GM21515 (cell line): ENCODE measurements at regions not wholly inside any gene's neighbourhood (a gene's known extent, or its start where the extent isn't known, plus 50 kb on each side); places are given as distances from the start of the nearest gene placed in this dataset.

Experiments used
- ATAC-seq: cut with Tn5 transposase; IDR thresholded peaks from one replicate; pipeline ENCODE4 v1.9.1; 2021; ENCODE audit not compliant: unreplicated experiment

DNA sequence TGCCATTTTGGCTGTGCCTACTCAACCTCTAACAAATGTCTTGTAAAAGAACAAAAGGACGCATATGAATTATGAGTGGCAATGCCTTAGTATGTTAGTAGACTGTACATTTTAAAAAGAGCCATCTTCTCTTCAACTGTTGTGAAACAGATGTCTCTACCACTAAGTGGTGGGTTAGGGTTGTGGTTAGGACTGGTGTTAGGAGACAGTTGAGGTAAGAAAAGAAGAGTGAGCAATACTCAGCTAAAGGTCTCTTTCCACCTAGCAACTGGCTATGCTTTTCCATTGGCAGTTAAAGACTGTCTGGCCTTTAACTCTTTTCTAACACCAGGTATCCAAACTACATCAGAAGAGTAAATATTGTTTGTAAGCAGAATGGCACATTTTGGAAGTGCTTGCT, 221.7 kb upstream of the TBC1D5 start:
- no peak for ATAC-seq

DNA sequence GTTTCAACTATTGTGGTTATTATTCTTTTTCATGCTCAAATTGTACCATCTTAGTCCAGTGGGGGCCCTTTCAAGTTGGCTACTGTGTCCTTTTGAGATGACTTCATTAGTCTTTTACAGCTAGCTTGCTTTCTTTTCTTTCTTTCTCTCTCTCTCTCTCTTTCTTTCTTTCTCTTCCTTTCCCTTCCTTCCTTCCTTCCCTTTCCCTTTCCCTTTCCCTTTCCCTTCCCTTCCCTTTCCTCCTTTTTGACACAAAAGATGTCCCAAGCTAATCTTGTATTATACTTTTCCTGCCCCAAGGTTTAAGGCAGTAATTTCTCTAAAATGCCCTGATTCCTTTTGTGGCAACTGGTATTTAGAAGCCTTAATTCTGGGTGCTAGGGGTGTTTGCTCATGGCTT, 213.0 kb upstream of the TBC1D5 start:
- no peak for ATAC-seq

- no peak for ATAC-seq
These were observed 212.4 kb upstream of the TBC1D5 start for GRCh38 chr3:17954801-17955200.

GRCh38 chr3:17951241-17951640, 208.8 kb upstream of the TBC1D5 start:
- no peak for ATAC-seq

- no peak for ATAC-seq
These were observed 206.7 kb upstream of the TBC1D5 start for GRCh38 chr3:17949101-17949500.

DNA sequence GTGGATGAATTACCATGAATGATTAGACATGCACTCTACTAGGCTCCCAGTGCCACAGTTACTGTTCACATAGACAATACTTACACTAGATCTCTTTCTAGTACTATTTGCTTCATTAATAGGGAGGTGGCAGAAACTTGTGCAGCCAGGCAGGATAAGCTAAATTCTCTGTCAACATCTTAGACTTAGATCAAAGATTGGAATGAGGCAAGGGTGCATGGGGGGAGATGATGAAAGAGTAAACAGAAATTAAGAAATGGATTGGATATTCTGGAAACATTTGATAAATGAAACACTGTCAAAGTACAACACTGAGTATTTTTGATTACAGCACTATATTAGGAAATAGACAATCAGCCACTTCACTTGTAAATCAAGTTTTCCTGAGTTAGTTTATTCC, 205.4 kb upstream of the TBC1D5 start:
- no peak for ATAC-seq

- ATAC-seq = no peak
These were observed 204.2 kb upstream of the TBC1D5 start for GRCh38 chr3:17946619-17947018.

- ATAC-seq = no peak
These were observed 203.5 kb upstream of the TBC1D5 start for GRCh38 chr3:17945799-17946399.

GRCh38 chr3:17945018-17945798, 202.8 kb upstream of the TBC1D5 start:
- ATAC-seq = no peak

DNA sequence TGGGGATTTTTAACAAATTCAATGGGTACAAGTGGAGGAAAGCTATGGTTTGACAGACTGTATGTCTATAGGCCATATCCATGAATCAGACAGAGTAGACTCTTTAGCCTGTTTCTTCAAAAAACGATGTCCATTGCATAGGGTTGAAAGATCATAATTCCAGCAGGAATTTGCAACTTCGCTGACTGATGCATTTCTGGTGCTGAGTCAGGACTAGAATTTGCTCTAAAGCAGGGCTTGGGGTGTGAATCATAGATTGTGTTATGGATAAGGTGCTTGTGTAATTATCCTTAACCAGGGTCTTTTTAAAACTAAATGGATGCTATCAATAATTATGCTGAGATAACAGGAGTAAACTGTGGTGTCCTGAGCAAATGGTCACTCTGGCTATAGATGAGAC, 200.4 kb upstream of the TBC1D5 start:
- no peak for ATAC-seq

DNA sequence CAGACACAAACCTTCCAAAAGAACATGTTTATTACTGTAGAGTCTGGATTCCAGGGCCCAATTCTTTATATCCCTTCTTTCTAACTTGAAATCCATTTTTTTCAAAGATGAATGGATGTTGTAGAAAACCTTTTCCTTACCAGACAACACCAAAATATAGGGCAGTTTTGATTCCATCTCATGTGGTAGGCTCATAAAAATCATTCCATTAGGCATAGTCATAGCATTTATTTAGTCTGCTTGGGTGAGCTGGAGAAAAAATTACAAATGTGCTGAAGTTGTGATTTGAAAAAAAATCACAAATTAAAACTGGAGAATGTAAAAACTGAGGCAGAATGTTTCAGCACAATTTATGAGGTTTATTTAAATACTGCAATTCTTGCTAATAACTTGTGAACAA, 199.3 kb upstream of the TBC1D5 start:
- ATAC-seq = no peak

GRCh38 chr3:17941152-17941551, 198.7 kb upstream of the TBC1D5 start:
- ATAC-seq = no peak

DNA sequence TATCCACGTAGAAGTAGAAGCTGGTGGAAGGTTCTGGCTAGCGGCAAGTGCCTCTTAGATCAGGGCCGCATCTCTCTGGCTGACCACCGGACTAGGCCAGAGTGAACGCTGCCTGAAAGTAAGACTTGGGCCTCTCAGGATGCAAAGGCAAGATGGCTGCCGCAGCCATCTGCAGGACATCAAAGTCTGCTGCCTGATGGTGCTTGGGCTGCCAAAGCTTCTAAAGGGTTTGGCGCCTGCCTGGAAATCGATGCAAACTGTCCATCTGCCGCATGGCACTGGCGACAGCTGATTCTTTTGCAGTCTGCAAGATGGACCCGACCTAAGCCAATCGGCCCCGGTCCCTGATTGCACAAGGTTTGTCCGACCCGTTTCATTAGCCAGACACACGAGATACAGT, 196.7 kb upstream of the TBC1D5 start:
- no peak for ATAC-seq

GRCh38 chr3:17938313-17938712, 195.9 kb upstream of the TBC1D5 start:
- no peak for ATAC-seq

- no peak for ATAC-seq
These were observed 194.5 kb upstream of the TBC1D5 start for GRCh38 chr3:17936736-17937480.

DNA sequence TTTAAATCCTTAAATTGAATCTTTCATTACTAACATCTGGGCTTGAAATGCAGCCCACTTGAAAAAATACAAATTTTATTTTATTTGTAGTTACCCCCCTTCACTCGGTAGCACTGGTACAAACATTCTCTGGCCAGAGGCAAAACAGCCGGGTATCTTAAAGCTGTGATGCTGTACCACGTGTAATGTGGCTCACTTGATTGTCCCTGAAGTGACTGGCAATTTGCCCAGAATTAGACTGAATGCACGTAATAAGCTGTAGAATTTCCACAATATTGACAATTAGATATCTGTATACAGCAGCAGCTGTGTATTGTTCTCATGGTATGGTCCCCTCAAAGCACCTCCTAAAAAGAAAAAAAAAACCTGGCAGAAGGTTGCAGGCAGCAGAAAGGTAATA, 192.8 kb upstream of the TBC1D5 start:
- no peak for ATAC-seq

DNA sequence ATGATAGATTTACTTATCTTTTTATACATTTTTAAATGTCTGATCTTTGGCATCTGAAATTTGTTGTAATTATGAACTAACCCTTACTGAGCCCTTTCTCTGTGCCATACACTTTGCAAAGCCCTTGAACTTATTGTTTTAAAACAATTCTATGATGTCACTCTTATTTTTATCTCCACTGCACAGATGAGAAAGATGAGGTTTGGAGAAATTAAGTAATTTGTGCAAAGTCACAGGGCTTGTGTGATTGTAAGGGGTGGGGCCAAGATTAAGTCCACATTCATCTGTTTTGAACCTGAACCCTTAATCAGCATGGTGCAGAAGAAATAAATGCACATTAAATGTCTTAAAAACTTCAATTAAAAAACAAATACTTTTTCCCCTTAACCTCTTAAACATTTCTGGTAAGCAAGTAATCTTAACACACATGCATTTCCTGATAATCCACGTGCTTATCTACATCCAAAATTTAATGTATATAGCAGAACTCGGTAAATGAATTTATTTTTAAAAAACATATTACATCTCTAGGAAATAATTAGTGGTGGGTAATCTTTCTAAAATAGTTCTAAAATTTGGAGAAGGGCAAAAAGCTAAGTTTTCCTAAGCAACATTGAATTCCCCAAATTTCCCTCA, 189.8 kb upstream of the TBC1D5 start:
- ATAC-seq = no peak

DNA sequence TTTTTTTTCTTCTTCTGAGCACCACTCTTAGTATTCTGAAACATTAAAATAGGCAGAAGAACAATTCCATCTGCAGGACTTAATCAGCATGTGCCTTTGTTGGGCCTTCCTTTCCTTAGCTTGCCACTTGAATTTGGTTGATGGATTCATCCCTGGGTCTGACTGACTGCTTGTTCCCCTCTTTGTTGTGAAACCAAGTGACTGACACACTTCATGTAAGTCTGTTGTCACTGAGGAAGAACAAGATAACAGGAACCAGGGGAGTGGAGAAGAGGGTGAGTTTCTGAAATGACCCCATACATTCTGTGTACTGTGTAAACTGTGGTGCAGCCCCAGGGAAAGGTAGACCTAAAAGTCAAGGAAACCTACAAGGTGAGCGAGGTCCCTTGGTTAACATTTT, 188.7 kb upstream of the TBC1D5 start:
- ATAC-seq = no peak

GRCh38 chr3:17928502-17929145, 186.2 kb upstream of the TBC1D5 start:
- no peak for ATAC-seq

DNA sequence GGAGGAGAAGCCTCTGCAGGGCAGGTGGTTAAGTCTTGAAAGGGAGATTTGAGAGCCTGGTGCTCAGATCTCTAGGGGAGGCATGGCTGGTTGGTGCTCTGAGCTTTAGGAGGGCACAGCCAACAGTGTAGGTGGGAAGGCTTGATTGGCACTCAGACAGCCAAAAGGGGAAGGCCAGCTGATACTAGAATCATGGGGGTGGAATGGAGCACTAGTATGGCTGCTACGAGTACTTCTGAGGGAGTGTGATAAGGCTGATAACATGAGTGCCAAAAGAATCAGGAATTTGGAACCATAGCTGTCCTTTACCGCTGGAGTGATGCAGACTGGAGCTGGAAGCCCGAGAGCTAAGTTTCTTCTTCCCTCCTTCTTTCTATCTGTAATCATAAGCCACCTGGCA, 184.6 kb upstream of the TBC1D5 start:
- ATAC-seq = no peak

- no peak for ATAC-seq
These were observed 172.9 kb upstream of the TBC1D5 start for GRCh38 chr3:17915341-17915740.
